Activated naive CD8-positive, alpha-beta T cell treated with anti-CD3 and anti-CD28 coated beads, Interleukin-2, amount 50 U/mL, for 24 hours (primary cell): ENCODE measurements at regions not wholly inside any gene's neighbourhood (a gene's known extent, or its start where the extent isn't known, plus 50 kb on each side); places are given as distances from the start of the nearest gene placed in this dataset.

Experiments
- ATAC-seq: fragments of 150-1000 bp; cut with Tn5 transposase; one replicate; pipeline ENCODE4 v1.10.0; 2021
- DNase-seq: peaks from one replicate; pipeline ENCODE4 v3.0.0; 2021
- H3K27ac Mint-ChIP-seq: one replicate; pipeline ENCODE4 v1.8.0; 2021; ENCODE audit warnings: mild to moderate bottlenecking, mixed read lengths
- H3K27me3 Mint-ChIP-seq: one replicate; pipeline ENCODE4 v1.8.0; 2021; ENCODE audit warnings: mixed read lengths
- H3K36me3 Mint-ChIP-seq: one replicate; pipeline ENCODE4 v1.8.0; 2021; ENCODE audit warnings: low read depth, mixed read lengths
- H3K4me1 Mint-ChIP-seq: one replicate; pipeline ENCODE4 v1.8.0; 2021; ENCODE audit warnings: mixed read lengths
- H3K4me3 Mint-ChIP-seq: one replicate; pipeline ENCODE4 v1.8.0; 2021; ENCODE audit warnings: mild to moderate bottlenecking, moderate library complexity, mixed read lengths
- H3K9me3 Mint-ChIP-seq: one replicate; pipeline ENCODE4 v1.8.0; 2021; ENCODE audit warnings: mixed read lengths

- peak overlapping the region; percentile 78 for H3K27ac Mint-ChIP-seq
- ATAC-seq, result no peak
Observed at GRCh38 chr14:71267691-71268090, 360.4 kb downstream of the PCNX1 start.

GRCh38 chr14:71270111-71270510 lies 362.9 kb downstream of the PCNX1 start:
- no peak overlapping the region for H3K4me3 Mint-ChIP-seq
- ATAC-seq (no peak), DNase-seq (no peak)
- peaks cover 44% of the 10 kb centered on the region for H3K4me1 Mint-ChIP-seq
- no peak overlapping the region for H3K27ac Mint-ChIP-seq
- peaks cover 2% of the 10 kb centered on the region for H3K27me3 Mint-ChIP-seq
- H3K36me3 Mint-ChIP-seq, result peaks cover 22% of the 10 kb centered on the region
- peaks cover 34% of the 10 kb centered on the region for H3K9me3 Mint-ChIP-seq

More at GRCh38 chr14:71267691-71268090, 360.4 kb downstream of the PCNX1 start:
- DNase-seq, result no peak
- H3K4me3 Mint-ChIP-seq, result peak overlapping the region; percentile 43
- peaks cover 39% of the 10 kb centered on the region for H3K9me3 Mint-ChIP-seq
- peaks cover 48% of the 10 kb centered on the region for H3K4me1 Mint-ChIP-seq
- peaks cover 2% of the 10 kb centered on the region for H3K27me3 Mint-ChIP-seq
- peaks cover 22% of the 10 kb centered on the region for H3K36me3 Mint-ChIP-seq

- Mint-ChIP-seq H3K27ac (no peak overlapping the region), H3K9me3 (peaks cover 27% of the 10 kb centered on the region), H3K36me3 (peaks cover 20% of the 10 kb centered on the region), H3K4me1 (peaks cover 32% of the 10 kb centered on the region), H3K4me3 (no peak overlapping the region), H3K27me3 (peaks cover 2% of the 10 kb centered on the region)
- ATAC-seq (no peak), DNase-seq (no peak)
Observed at GRCh38 chr14:71271166-71271945, 364.1 kb downstream of the PCNX1 start.

GRCh38 chr14:71273366-71273765 lies 366.1 kb downstream of the PCNX1 start:
- Mint-ChIP-seq H3K27ac (no peak overlapping the region), H3K36me3 (peaks cover 17% of the 10 kb centered on the region), H3K27me3 (peaks cover 2% of the 10 kb centered on the region), H3K4me3 (no peak overlapping the region), H3K4me1 (peaks cover 15% of the 10 kb centered on the region), H3K9me3 (peaks cover 24% of the 10 kb centered on the region)
- ATAC-seq (no peak), DNase-seq (no peak)

GRCh38 chr14:71284048-71284447 lies 376.8 kb downstream of the PCNX1 start:
- no peak overlapping the region for H3K4me3 Mint-ChIP-seq
- no peak for DNase-seq
- H3K27ac Mint-ChIP-seq, result no peak overlapping the region
- peaks cover 3% of the 10 kb centered on the region for H3K4me1 Mint-ChIP-seq
- H3K27me3 Mint-ChIP-seq, result peaks cover 2% of the 10 kb centered on the region
- peaks cover 11% of the 10 kb centered on the region for H3K9me3 Mint-ChIP-seq
- H3K36me3 Mint-ChIP-seq, result no peaks in the 10 kb centered on the region
- ATAC-seq, result no peak

GRCh38 chr14:71286126-71286525 lies 378.9 kb downstream of the PCNX1 start:
- ATAC-seq, result no peak

GRCh38 chr14:71287567-71287966 lies 380.3 kb downstream of the PCNX1 start:
- DNase-seq, result no peak
- H3K27me3 Mint-ChIP-seq, result peaks cover 2% of the 10 kb centered on the region

More at GRCh38 chr14:71286126-71286525, 378.9 kb downstream of the PCNX1 start:
- Mint-ChIP-seq H3K27me3 (peaks cover 2% of the 10 kb centered on the region), H3K4me1 (peaks cover 18% of the 10 kb centered on the region), H3K27ac (no peak overlapping the region), H3K36me3 (peaks cover 3% of the 10 kb centered on the region), H3K9me3 (peaks cover 11% of the 10 kb centered on the region), H3K4me3 (no peak overlapping the region)
- no peak for DNase-seq

GRCh38 chr14:71289536-71289935 lies 382.3 kb downstream of the PCNX1 start:
- no peak for DNase-seq
- H3K27me3 Mint-ChIP-seq, result peaks cover 2% of the 10 kb centered on the region
- H3K27ac Mint-ChIP-seq, result no peak overlapping the region
- H3K9me3 Mint-ChIP-seq, result peaks cover 11% of the 10 kb centered on the region
- H3K36me3 Mint-ChIP-seq, result peaks cover 3% of the 10 kb centered on the region
- peaks cover 24% of the 10 kb centered on the region for H3K4me1 Mint-ChIP-seq
- no peak overlapping the region for H3K4me3 Mint-ChIP-seq
- no peak for ATAC-seq

More at GRCh38 chr14:71287567-71287966, 380.3 kb downstream of the PCNX1 start:
- Mint-ChIP-seq H3K4me3 (no peak overlapping the region), H3K4me1 (peaks cover 24% of the 10 kb centered on the region), H3K27ac (no peak overlapping the region), H3K9me3 (peaks cover 11% of the 10 kb centered on the region), H3K36me3 (peaks cover 3% of the 10 kb centered on the region)
- ATAC-seq, result no peak

- no peak overlapping the region for H3K4me3 Mint-ChIP-seq
- DNase-seq, result no peak
- peaks cover 7% of the 10 kb centered on the region for H3K9me3 Mint-ChIP-seq
- H3K27me3 Mint-ChIP-seq, result peaks cover 2% of the 10 kb centered on the region
- H3K27ac Mint-ChIP-seq, result no peak overlapping the region
- H3K36me3 Mint-ChIP-seq, result peaks cover 3% of the 10 kb centered on the region
- no peak for ATAC-seq
- H3K4me1 Mint-ChIP-seq, result peaks cover 24% of the 10 kb centered on the region
Observed at GRCh38 chr14:71290301-71290700, 383.0 kb downstream of the PCNX1 start.

- peak; percentile 43 for DNase-seq
- peak overlapping the region; percentile 74 for H3K27ac Mint-ChIP-seq
- peak; percentile 100 for ATAC-seq
- no peaks in the 10 kb centered on the region for H3K9me3 Mint-ChIP-seq
- H3K27me3 Mint-ChIP-seq, result no peaks in the 10 kb centered on the region
- H3K4me1 Mint-ChIP-seq, result peaks cover 25% of the 10 kb centered on the region
- peaks cover 3% of the 10 kb centered on the region for H3K36me3 Mint-ChIP-seq
- H3K4me3 Mint-ChIP-seq, result no peak overlapping the region
Observed at GRCh38 chr14:71290960-71291466, 383.8 kb downstream of the PCNX1 start.

- peaks cover 16% of the 10 kb centered on the region for H3K4me1 Mint-ChIP-seq
- ATAC-seq (no peak), DNase-seq (no peak)
- no peaks in the 10 kb centered on the region for H3K27me3 Mint-ChIP-seq
- H3K9me3 Mint-ChIP-seq, result no peaks in the 10 kb centered on the region
- no peaks in the 10 kb centered on the region for H3K36me3 Mint-ChIP-seq
- no peak overlapping the region for H3K27ac Mint-ChIP-seq
- H3K4me3 Mint-ChIP-seq, result no peak overlapping the region
Observed at GRCh38 chr14:71296184-71296583, 388.9 kb downstream of the PCNX1 start.

GRCh38 chr14:71300566-71301330 lies 393.5 kb downstream of the PCNX1 start:
- H3K27ac Mint-ChIP-seq, result no peak overlapping the region
- no peak overlapping the region for H3K4me3 Mint-ChIP-seq
- H3K27me3 Mint-ChIP-seq, result no peaks in the 10 kb centered on the region
- DNase-seq (no peak), ATAC-seq (no peak)
- H3K36me3 Mint-ChIP-seq, result peaks cover 6% of the 10 kb centered on the region
- H3K9me3 Mint-ChIP-seq, result peaks cover 11% of the 10 kb centered on the region
- peaks cover 7% of the 10 kb centered on the region for H3K4me1 Mint-ChIP-seq

GRCh38 chr14:71301611-71302010 lies 394.4 kb downstream of the PCNX1 start:
- H3K4me1 Mint-ChIP-seq, result peaks cover 5% of the 10 kb centered on the region
- H3K36me3 Mint-ChIP-seq, result peaks cover 6% of the 10 kb centered on the region
- ATAC-seq (no peak), DNase-seq (no peak)
- no peaks in the 10 kb centered on the region for H3K27me3 Mint-ChIP-seq
- no peak overlapping the region for H3K4me3 Mint-ChIP-seq
- H3K27ac Mint-ChIP-seq, result no peak overlapping the region
- peaks cover 15% of the 10 kb centered on the region for H3K9me3 Mint-ChIP-seq

- Mint-ChIP-seq H3K27ac (no peak overlapping the region), H3K36me3 (peaks cover 6% of the 10 kb centered on the region), H3K9me3 (peaks cover 18% of the 10 kb centered on the region), H3K4me1 (peaks cover 5% of the 10 kb centered on the region), H3K4me3 (no peak overlapping the region), H3K27me3 (peaks cover 5% of the 10 kb centered on the region)
- ATAC-seq (no peak), DNase-seq (no peak)
Observed at GRCh38 chr14:71304690-71305089, 397.4 kb downstream of the PCNX1 start.

GRCh38 chr14:71308671-71309070 lies 401.4 kb downstream of the PCNX1 start:
- Mint-ChIP-seq H3K4me3 (no peak overlapping the region), H3K27ac (no peak overlapping the region), H3K27me3 (peaks cover 13% of the 10 kb centered on the region), H3K4me1 (no peaks in the 10 kb centered on the region), H3K36me3 (peaks cover 6% of the 10 kb centered on the region), H3K9me3 (peaks cover 27% of the 10 kb centered on the region)
- DNase-seq (no peak), ATAC-seq (no peak)
